WTC11 (cell line): ENCODE measurements at regions not wholly inside any gene's neighbourhood (a gene's known extent, or its start where the extent isn't known, plus 50 kb on each side); places are given as distances from the start of the nearest gene placed in this dataset.

Source experiments
- ATAC-seq: fragments of 200-7000 bp; cut with Tn5 transposase; 2 replicates; pipeline ENCODE4 v1.10.0; 2021; ENCODE audit warnings: mild to moderate bottlenecking, moderate library complexity
- CTCF ChIA-PET: fragments of 300-600 bp; sonication (Branson Sonifier 250); formaldehyde crosslinking; loops from one replicate; lab custom pipeline; 2021; ENCODE audit warnings: antibody characterized with exemption; lab: Charles Lee
- POLR2A ChIA-PET: fragments of 350-600 bp; sonication (Branson Sonifier 250); formaldehyde crosslinking; loops from one replicate; lab custom pipeline; 2021; ENCODE audit warnings: antibody characterized with exemption; lab: Charles Lee
- DNase-seq: peaks from one replicate; pipeline ENCODE4 v3.0.0; 2021; ENCODE audit warnings: low spot score
- H3K27ac Mint-ChIP-seq: 2 replicates; pipeline ENCODE4 v1.8.0; 2021; ENCODE audit warnings: mixed read lengths
- H3K27me3 Mint-ChIP-seq: 2 replicates; pipeline ENCODE4 v1.8.0; 2021; ENCODE audit warnings: low read depth, mild to moderate bottlenecking, moderate library complexity, mixed read lengths
- H3K36me3 Mint-ChIP-seq: 2 replicates; pipeline ENCODE4 v1.8.0; 2021; ENCODE audit warnings: mixed read lengths
- H3K4me1 Mint-ChIP-seq: 2 replicates; pipeline ENCODE4 v1.8.0; 2022; ENCODE audit warnings: mixed read lengths
- H3K4me3 Mint-ChIP-seq: 2 replicates; pipeline ENCODE4 v1.8.0; 2021; ENCODE audit warnings: mild to moderate bottlenecking, moderate library complexity, mixed read lengths
- H3K9me3 Mint-ChIP-seq: 2 replicates; pipeline ENCODE4 v1.8.0; 2021; ENCODE audit warnings: mixed read lengths
- ATF2 ChIP-seq: sonication (generic); formaldehyde crosslinking; IDR thresholded peaks from 2 replicates; pipeline ENCODE4 v1.8.1; 2022; ENCODE audit warnings: low read depth, missing genetic modification reagents, borderline replicate concordance
- EMX1 ChIP-seq: fragments of 250-450 bp; sonication (Bioruptor Pico); IDR thresholded peaks from 2 replicates; pipeline ENCODE4 v1.8.0; 2021; ENCODE audit warnings: mild to moderate bottlenecking
- ESRRA ChIP-seq: sonication (generic); formaldehyde crosslinking; IDR thresholded peaks from 2 replicates; pipeline ENCODE4 v1.8.1; 2022; ENCODE audit warnings: mild to moderate bottlenecking, missing genetic modification reagents, borderline replicate concordance
- FOXJ3 ChIP-seq: sonication (generic); formaldehyde crosslinking; IDR thresholded peaks from 2 replicates; pipeline ENCODE4 v1.9.0; 2021; ENCODE audit warnings: missing genetic modification reagents, mild to moderate bottlenecking, borderline replicate concordance
- FOXP4 ChIP-seq: sonication (generic); formaldehyde crosslinking; IDR thresholded peaks from 2 replicates; pipeline ENCODE4 v1.8.0; 2022; ENCODE audit warnings: mild to moderate bottlenecking, missing genetic modification reagents
- IRF2 ChIP-seq: sonication (generic); formaldehyde crosslinking; IDR thresholded peaks from 2 replicates; pipeline ENCODE4 v1.8.0; 2022; ENCODE audit warnings: low read depth, missing genetic modification reagents, borderline replicate concordance
- MLX ChIP-seq: sonication (generic); formaldehyde crosslinking; IDR thresholded peaks from 2 replicates; pipeline ENCODE4 v1.8.1; 2023; ENCODE audit warnings: mild to moderate bottlenecking, missing genetic modification reagents, moderate library complexity
- NR3C1 ChIP-seq: sonication (generic); formaldehyde crosslinking; conservative IDR thresholded peaks from 2 replicates; pipeline ENCODE4 v1.8.1; 2023; ENCODE audit warnings: low read depth, mild to moderate bottlenecking, missing genetic modification reagents
- SMAD4 ChIP-seq: sonication (generic); formaldehyde crosslinking; IDR thresholded peaks from 2 replicates; pipeline ENCODE4 v1.8.0; 2022; ENCODE audit warnings: mild to moderate bottlenecking, missing genetic modification reagents
- SP1 ChIP-seq: sonication (generic); formaldehyde crosslinking; conservative IDR thresholded peaks from 2 replicates; pipeline ENCODE4 v1.8.1; 2022; ENCODE audit warnings: missing genetic modification reagents
- TP53 ChIP-seq: sonication (generic); formaldehyde crosslinking; IDR thresholded peaks from 2 replicates; pipeline ENCODE4 v1.8.1; 2023; ENCODE audit warnings: mild to moderate bottlenecking, missing genetic modification reagents
- ZNF232 ChIP-seq: sonication (generic); formaldehyde crosslinking; IDR thresholded peaks from 2 replicates; pipeline ENCODE4 v1.8.0; 2022; ENCODE audit warnings: mild to moderate bottlenecking, missing genetic modification reagents
- ZNF317 ChIP-seq: sonication (generic); formaldehyde crosslinking; IDR thresholded peaks from 2 replicates; pipeline ENCODE4 v1.8.1; 2023; ENCODE audit warnings: low read depth, mild to moderate bottlenecking, moderate library complexity, missing genetic modification reagents, borderline replicate concordance
- ZNF396 ChIP-seq: fragments of 250-450 bp; sonication (Bioruptor Pico); IDR thresholded peaks from 2 replicates; pipeline ENCODE4 v1.8.0; 2021; ENCODE audit warnings: mild to moderate bottlenecking, moderate library complexity, borderline replicate concordance
- ZNF423 ChIP-seq: fragments of 250-450 bp; sonication (Bioruptor Pico); IDR thresholded peaks from 2 replicates; pipeline ENCODE4 v2.1.2; 2022; ENCODE audit warnings: mild to moderate bottlenecking, moderate library complexity
- ZNF425 ChIP-seq: fragments of 250-450 bp; sonication (Bioruptor Pico); conservative IDR thresholded peaks from 2 replicates; pipeline ENCODE4 v1.9.0; 2021; ENCODE audit warnings: mild to moderate bottlenecking
- ZSCAN18 ChIP-seq: fragments of 250-450 bp; sonication (Bioruptor Pico); IDR thresholded peaks from 2 replicates; pipeline ENCODE4 v2.1.2; 2022; ENCODE audit warnings: mild to moderate bottlenecking, moderate library complexity

GRCh38 chr9:81079055-81079454 is 610.3 kb downstream of the TLE1 start:
- Mint-ChIP-seq H3K4me3 (no peak overlapping the region), H3K27ac (no peak overlapping the region), H3K27me3 (no peaks in the 10 kb centered on the region), H3K36me3 (no peaks in the 10 kb centered on the region), H3K4me1 (peaks cover 9% of the 10 kb centered on the region), H3K9me3 (no peaks in the 10 kb centered on the region)
- no peak for ATAC-seq
- TF ChIP-seq SMAD4 (CRISPR knock-in tag) (no peak), ZNF232 (CRISPR knock-in tag) (no peak), IRF2 (CRISPR knock-in tag) (no peak), SP1 (CRISPR knock-in tag) (no peak), TP53 (no peak)
- POLR2A ChIA-PET = no interaction called here
- CTCF ChIA-PET = no interaction called here
- no peak for DNase-seq

- DNase-seq = no peak
- TF ChIP-seq ZSCAN18 (CRISPR knock-in tag) = no peak
- TF ChIP-seq FOXJ3 (CRISPR knock-in tag) = no peak
- no peak for TF ChIP-seq MLX (CRISPR knock-in tag)
- no peak for TF ChIP-seq ZNF425 (CRISPR knock-in tag)
- no peak for TF ChIP-seq ZNF423 (CRISPR knock-in tag)
- TF ChIP-seq ATF2 (CRISPR knock-in tag) = no peak
- no peak for TF ChIP-seq FOXP4 (CRISPR knock-in tag)
- no peak for TF ChIP-seq ZNF396 (CRISPR knock-in tag)
- CTCF ChIA-PET = no interaction called here
- ATAC-seq = no peak
- POLR2A ChIA-PET = no interaction called here
- H3K27ac Mint-ChIP-seq = no peak overlapping the region
- no peaks in the 10 kb centered on the region for H3K27me3 Mint-ChIP-seq
- H3K4me3 Mint-ChIP-seq = no peak overlapping the region
- no peaks in the 10 kb centered on the region for H3K36me3 Mint-ChIP-seq
- H3K4me1 Mint-ChIP-seq = peaks cover 9% of the 10 kb centered on the region
- no peaks in the 10 kb centered on the region for H3K9me3 Mint-ChIP-seq
Measured at GRCh38 chr9:81078555-81078954, 610.8 kb downstream of the TLE1 start.

GRCh38 chr9:81077572-81077971 is 611.8 kb downstream of the TLE1 start:
- no peaks in the 10 kb centered on the region for H3K9me3 Mint-ChIP-seq
- H3K4me3 Mint-ChIP-seq = no peak overlapping the region
- TF ChIP-seq ESRRA = no peak
- no peak for TF ChIP-seq NR3C1
- TF ChIP-seq ZNF317 = no peak
- TF ChIP-seq EMX1 (CRISPR knock-in tag) = no peak
- CTCF ChIA-PET = no interaction called here
- no peaks in the 10 kb centered on the region for H3K27me3 Mint-ChIP-seq
- POLR2A ChIA-PET = no interaction called here
- DNase-seq (no peak), ATAC-seq (no peak)
- H3K27ac Mint-ChIP-seq = no peak overlapping the region
- peaks cover under 1% of the 10 kb centered on the region; the same call in 1 of the 2 replicates for H3K4me1 Mint-ChIP-seq
- no peaks in the 10 kb centered on the region for H3K36me3 Mint-ChIP-seq
